ENCODE measurements at regions not wholly inside any gene's neighbourhood (a gene's known extent, or its start where the extent isn't known, plus 50 kb on each side); places are given as distances from the start of the nearest gene placed in this dataset.
"Not testable (repeated sequence)": the region's sequence is repeated elsewhere in the genome, so short reads cannot be mapped to it uniquely, and the experiment has no call there.

DNA sequence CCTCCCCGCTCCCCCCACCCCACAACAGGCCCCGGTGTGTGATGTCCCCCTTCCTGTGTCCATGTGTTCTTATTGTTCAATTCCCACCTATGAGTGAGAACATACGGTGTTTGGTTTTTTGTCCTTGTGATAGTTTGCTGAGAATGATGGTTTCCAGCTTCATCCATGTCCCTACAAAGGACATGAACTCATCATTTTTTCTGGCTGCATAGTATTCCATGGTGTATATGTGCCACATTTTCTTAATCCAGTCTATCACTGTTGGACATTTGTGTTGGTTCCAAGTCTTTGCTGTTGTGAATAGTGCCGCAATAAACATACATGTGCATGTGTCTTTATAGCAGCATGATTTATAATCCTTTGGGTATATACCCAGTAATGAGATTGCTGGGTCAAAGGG lies 104.3 kb downstream of the MTPN start:
- H3K36me3 ChIP-seq; H3K9me3 ChIP-seq; H3K27me3 ChIP-seq (ENCODE audit: low read depth); H3K4me1 ChIP-seq; intact Hi-C loops (cut with DNase I); H3K4me3 ChIP-seq; DNase-seq; ATAC-seq; H3K27ac ChIP-seq: not testable (repeated sequence)

- no peak for TF ChIP-seq CTCF (IDR thresholded peaks at IDR 0.05)
- H3K4me3 ChIP-seq = no peak overlapping the region
- no peaks in the 10 kb centered on the region for H3K27me3 ChIP-seq (ENCODE audit: low read depth)
- no peaks in the 10 kb centered on the region for H3K4me1 ChIP-seq
- DNase-seq (no peak), ATAC-seq (no peak)
- H3K9me3 ChIP-seq = no peaks in the 10 kb centered on the region
- no peak overlapping the region for H3K27ac ChIP-seq
- intact Hi-C loops (cut with DNase I) = no loop called here
- no peaks in the 10 kb centered on the region for H3K36me3 ChIP-seq
Measured at GRCh38 chr7:135862586-135863340, 114.2 kb upstream of the FAM180A start.

DNA sequence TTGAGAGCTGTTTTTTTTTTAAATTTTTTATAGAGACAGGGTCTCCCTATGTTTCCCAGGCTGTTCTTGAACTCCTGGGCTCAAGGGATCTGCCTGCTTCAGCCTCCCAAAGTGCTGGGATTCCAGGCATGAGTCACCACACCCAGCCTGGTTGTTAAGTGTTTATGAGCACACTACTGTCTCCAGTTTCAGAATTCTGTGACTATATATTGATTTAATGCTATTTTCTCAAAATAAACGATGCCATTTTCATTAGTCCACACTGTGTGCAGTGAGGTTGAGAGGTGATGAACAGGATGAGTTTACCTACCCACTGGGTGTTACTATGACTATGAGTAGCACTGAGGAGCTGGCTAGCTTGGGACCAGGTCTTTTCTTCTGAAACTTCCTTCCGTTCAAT lies 110.9 kb upstream of the FAM180A start:
- no peak for ATAC-seq

GRCh38 chr7:135858851-135859250 lies 110.2 kb upstream of the FAM180A start:
- Histone ChIP-seq H3K27me3 (ENCODE audit: low read depth) (no peaks in the 10 kb centered on the region), H3K27ac (no peak overlapping the region), H3K36me3 (no peaks in the 10 kb centered on the region), H3K4me3 (no peak overlapping the region), H3K9me3 (no peaks in the 10 kb centered on the region), H3K4me1 (no peaks in the 10 kb centered on the region)
- DNase-seq (no peak), ATAC-seq (no peak)
- intact Hi-C loops (cut with DNase I) = no loop called here
- no peak for TF ChIP-seq CTCF (IDR thresholded peaks at IDR 0.05)

More for the DNA sequence above, 110.9 kb upstream of the FAM180A start:
- Histone ChIP-seq H3K9me3 (no peaks in the 10 kb centered on the region), H3K4me3 (no peak overlapping the region), H3K36me3 (no peaks in the 10 kb centered on the region), H3K27me3 (ENCODE audit: low read depth) (no peaks in the 10 kb centered on the region), H3K4me1 (no peaks in the 10 kb centered on the region), H3K27ac (no peak overlapping the region)
- no peak for TF ChIP-seq CTCF (IDR thresholded peaks at IDR 0.05)
- intact Hi-C loops (cut with DNase I) = no loop called here
- no peak for DNase-seq

DNA sequence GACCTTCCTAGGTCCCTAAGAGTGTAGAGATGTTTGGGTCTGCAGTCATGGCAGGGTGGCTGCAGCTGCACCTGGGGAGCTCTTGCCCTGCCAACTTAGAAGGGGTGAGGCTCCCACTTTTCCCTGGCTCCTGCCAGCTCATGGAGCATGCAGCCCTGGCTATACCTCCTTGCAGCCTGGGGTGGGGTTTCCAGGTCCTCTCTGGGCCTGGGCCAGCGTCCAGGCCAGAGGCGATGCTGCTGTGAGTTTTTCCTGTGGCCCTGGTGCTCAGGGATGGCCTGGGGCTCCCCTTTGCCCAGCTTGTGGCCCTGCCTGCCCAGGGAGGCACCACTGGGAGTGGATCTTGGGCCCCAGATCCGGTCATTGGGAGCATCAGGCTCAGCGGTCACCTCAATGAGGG lies 109.8 kb upstream of the FAM180A start:
- intact Hi-C loops (cut with DNase I) = no loop called here
- no peak for DNase-seq

More for the DNA sequence above, 109.8 kb upstream of the FAM180A start:
- Histone ChIP-seq H3K4me1 (no peaks in the 10 kb centered on the region), H3K4me3 (no peak overlapping the region), H3K27ac (no peak overlapping the region), H3K9me3 (no peaks in the 10 kb centered on the region), H3K27me3 (ENCODE audit: low read depth) (no peaks in the 10 kb centered on the region), H3K36me3 (no peaks in the 10 kb centered on the region)
- no peak for ATAC-seq
- no peak for TF ChIP-seq CTCF (IDR thresholded peaks at IDR 0.05)

All from lower lobe of right lung (tissue), 2 donors.